ENCODE measurements at regions not wholly inside any gene's neighbourhood (a gene's known extent, or its start where the extent isn't known, plus 50 kb on each side); places are given as distances from the start of the nearest gene placed in this dataset.

DNA sequence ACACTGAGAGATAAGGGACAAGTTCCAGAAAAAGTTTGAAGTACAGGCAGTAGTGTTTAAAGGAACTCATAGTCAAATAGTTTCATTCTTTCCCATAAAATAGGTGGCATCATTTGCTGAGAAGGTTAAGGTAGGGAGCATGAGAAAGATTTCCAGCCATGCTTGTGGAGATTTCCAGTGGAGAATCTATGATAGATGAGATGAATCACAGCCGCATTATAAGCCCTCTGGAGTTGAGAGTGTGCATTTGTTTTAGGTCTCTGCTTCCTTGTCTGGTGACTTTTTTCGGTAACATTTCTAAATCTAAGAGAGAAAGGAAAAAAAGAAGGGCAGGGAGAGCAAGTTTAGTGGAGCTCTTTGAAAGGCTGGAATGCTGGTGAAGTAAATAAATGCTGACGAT, 108.7 kb downstream of the DISP1 start:
- CTCF ChIA-PET, result no interaction called here
- FAIRE-seq, result no peak
- 82% methylated on average over 3 of the region's 3 CpGs for WGBS (ENCODE audit: missing lambda C conversion rate)

DNA sequence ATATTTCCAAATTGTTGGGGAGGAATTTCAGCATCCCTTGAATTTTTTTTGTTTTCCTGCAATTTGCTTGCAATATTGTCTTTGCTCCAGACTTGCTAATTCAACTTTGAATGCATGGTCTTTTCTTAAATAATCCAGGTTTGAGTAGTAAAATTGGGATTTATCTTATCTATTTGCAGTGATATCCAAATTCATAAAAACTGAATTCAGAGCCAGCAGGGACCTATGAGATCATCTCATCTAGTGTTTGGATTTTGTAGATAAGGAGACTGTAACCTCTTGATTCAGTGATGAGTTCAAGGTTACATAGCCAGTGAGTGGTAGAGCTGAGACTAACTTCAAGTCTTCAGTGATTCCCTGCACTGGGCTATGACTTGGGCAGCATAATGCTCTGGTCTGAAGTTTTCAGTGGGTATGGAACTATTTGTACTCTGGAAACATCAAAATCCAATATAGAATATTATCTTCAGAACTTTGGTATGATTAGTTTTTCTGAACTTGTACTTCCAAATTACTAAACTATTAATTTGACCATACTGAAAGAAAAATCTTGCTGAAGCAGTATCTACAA, 109.4 kb downstream of the DISP1 start:
- no peak for DNase-seq (ENCODE audit: low read depth in 1 of 2, low spot score in 1 of 2)
- Histone ChIP-seq H3K4me2 (no peak overlapping the region), H3K4me3 (no peak overlapping the region), H3K9me3 (no peaks in the 10 kb centered on the region), H3K27ac (no peak overlapping the region), H3K4me1 (no peaks in the 10 kb centered on the region)
- TF ChIP-seq JUN (IDR thresholded peaks at IDR 0.05) (no peak), NR3C1 (IDR thresholded peaks at IDR 0.05) (no peak)
- no peak for FAIRE-seq
- CTCF ChIA-PET, result no interaction called here
- POLR2A ChIA-PET, result no interaction called here
- ATAC-seq, result no peak

More for the DNA sequence above, 108.7 kb downstream of the DISP1 start:
- no peaks in the 10 kb centered on the region for H3K9me3 ChIP-seq
- H3K4me1 ChIP-seq, result no peaks in the 10 kb centered on the region
- POLR2A ChIA-PET, result no interaction called here
- no peak for ATAC-seq
- DNase-seq (ENCODE audit: low read depth in 1 of 2, low spot score in 1 of 2), result no peak
- TF ChIP-seq HOXA7 (CRISPR knock-in tag; IDR thresholded peaks at IDR 0.05), result no peak
- TF ChIP-seq, protein P1, sequence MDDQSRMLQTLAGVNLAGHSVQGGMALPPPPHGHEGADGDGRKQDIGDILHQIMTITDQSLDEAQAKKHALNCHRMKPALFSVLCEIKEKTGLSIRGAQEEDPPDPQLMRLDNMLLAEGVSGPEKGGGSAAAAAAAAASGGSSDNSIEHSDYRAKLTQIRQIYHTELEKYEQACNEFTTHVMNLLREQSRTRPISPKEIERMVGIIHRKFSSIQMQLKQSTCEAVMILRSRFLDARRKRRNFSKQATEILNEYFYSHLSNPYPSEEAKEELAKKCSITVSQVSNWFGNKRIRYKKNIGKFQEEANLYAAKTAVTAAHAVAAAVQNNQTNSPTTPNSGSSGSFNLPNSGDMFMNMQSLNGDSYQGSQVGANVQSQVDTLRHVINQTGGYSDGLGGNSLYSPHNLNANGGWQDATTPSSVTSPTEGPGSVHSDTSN (IDR thresholded peaks at IDR 0.05), result no peak
- TF ChIP-seq NR3C1 (IDR thresholded peaks at IDR 0.05), result no peak
- TF ChIP-seq, protein P2, sequence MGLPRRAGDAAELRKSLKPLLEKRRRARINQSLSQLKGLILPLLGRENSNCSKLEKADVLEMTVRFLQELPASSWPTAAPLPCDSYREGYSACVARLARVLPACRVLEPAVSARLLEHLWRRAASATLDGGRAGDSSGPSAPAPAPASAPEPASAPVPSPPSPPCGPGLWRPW (IDR thresholded peaks at IDR 0.05), result no peak
- TF ChIP-seq ZC3H11A (IDR thresholded peaks at IDR 0.05), result no peak
- TF ChIP-seq, protein P3, sequence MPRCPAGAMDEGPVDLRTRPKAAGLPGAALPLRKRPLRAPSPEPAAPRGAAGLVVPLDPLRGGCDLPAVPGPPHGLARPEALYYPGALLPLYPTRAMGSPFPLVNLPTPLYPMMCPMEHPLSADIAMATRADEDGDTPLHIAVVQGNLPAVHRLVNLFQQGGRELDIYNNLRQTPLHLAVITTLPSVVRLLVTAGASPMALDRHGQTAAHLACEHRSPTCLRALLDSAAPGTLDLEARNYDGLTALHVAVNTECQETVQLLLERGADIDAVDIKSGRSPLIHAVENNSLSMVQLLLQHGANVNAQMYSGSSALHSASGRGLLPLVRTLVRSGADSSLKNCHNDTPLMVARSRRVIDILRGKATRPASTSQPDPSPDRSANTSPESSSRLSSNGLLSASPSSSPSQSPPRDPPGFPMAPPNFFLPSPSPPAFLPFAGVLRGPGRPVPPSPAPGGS (IDR thresholded peaks at IDR 0.05), result no peak
- no peak for TF ChIP-seq TP53 (CRISPR knock-in tag; IDR thresholded peaks at IDR 0.05)
- no peak for TF ChIP-seq PHF8 (IDR thresholded peaks at IDR 0.05; ENCODE audit: borderline replicate concordance, low read depth)
- TF ChIP-seq, protein P4, sequence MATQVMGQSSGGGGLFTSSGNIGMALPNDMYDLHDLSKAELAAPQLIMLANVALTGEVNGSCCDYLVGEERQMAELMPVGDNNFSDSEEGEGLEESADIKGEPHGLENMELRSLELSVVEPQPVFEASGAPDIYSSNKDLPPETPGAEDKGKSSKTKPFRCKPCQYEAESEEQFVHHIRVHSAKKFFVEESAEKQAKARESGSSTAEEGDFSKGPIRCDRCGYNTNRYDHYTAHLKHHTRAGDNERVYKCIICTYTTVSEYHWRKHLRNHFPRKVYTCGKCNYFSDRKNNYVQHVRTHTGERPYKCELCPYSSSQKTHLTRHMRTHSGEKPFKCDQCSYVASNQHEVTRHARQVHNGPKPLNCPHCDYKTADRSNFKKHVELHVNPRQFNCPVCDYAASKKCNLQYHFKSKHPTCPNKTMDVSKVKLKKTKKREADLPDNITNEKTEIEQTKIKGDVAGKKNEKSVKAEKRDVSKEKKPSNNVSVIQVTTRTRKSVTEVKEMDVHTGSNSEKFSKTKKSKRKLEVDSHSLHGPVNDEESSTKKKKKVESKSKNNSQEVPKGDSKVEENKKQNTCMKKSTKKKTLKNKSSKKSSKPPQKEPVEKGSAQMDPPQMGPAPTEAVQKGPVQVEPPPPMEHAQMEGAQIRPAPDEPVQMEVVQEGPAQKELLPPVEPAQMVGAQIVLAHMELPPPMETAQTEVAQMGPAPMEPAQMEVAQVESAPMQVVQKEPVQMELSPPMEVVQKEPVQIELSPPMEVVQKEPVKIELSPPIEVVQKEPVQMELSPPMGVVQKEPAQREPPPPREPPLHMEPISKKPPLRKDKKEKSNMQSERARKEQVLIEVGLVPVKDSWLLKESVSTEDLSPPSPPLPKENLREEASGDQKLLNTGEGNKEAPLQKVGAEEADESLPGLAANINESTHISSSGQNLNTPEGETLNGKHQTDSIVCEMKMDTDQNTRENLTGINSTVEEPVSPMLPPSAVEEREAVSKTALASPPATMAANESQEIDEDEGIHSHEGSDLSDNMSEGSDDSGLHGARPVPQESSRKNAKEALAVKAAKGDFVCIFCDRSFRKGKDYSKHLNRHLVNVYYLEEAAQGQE (IDR thresholded peaks at IDR 0.05), result no peak
- no peak for TF ChIP-seq MAZ (IDR thresholded peaks at IDR 0.05; ENCODE audit: borderline replicate concordance, low read depth, low read length)
- TF ChIP-seq POLR2A (IDR thresholded peaks at IDR 0.05; ENCODE audit: low read length), result no peak
- TF ChIP-seq, protein P5, sequence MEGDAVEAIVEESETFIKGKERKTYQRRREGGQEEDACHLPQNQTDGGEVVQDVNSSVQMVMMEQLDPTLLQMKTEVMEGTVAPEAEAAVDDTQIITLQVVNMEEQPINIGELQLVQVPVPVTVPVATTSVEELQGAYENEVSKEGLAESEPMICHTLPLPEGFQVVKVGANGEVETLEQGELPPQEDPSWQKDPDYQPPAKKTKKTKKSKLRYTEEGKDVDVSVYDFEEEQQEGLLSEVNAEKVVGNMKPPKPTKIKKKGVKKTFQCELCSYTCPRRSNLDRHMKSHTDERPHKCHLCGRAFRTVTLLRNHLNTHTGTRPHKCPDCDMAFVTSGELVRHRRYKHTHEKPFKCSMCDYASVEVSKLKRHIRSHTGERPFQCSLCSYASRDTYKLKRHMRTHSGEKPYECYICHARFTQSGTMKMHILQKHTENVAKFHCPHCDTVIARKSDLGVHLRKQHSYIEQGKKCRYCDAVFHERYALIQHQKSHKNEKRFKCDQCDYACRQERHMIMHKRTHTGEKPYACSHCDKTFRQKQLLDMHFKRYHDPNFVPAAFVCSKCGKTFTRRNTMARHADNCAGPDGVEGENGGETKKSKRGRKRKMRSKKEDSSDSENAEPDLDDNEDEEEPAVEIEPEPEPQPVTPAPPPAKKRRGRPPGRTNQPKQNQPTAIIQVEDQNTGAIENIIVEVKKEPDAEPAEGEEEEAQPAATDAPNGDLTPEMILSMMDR (IDR thresholded peaks at IDR 0.05), result no peak
- TF ChIP-seq, protein P6, sequence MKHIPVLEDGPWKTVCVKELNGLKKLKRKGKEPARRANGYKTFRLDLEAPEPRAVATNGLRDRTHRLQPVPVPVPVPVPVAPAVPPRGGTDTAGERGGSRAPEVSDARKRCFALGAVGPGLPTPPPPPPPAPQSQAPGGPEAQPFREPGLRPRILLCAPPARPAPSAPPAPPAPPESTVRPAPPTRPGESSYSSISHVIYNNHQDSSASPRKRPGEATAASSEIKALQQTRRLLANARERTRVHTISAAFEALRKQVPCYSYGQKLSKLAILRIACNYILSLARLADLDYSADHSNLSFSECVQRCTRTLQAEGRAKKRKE (CRISPR knock-in tag; IDR thresholded peaks at IDR 0.05; ENCODE audit: low read depth), result no peak
- TF ChIP-seq EP300 (IDR thresholded peaks at IDR 0.05), result no peak
- no peak for TF ChIP-seq HEYL (CRISPR knock-in tag; IDR thresholded peaks at IDR 0.05)
- TF ChIP-seq ZFP36 (IDR thresholded peaks at IDR 0.05; ENCODE audit: borderline replicate concordance, partially characterized antibody), result no peak
- TF ChIP-seq TFCP2L1 (CRISPR knock-in tag; IDR thresholded peaks at IDR 0.05), result no peak
- no peak for TF ChIP-seq FOSL2 (IDR thresholded peaks at IDR 0.05)
- TF ChIP-seq FOSL2 (CRISPR knock-in tag; IDR thresholded peaks at IDR 0.05), result no peak
- no peak for TF ChIP-seq KDM5A (IDR thresholded peaks at IDR 0.05)
- TF ChIP-seq FOSB (CRISPR knock-in tag; IDR thresholded peaks at IDR 0.05), result no peak
- no peak overlapping the region for H3K4me2 ChIP-seq
- no peak overlapping the region for H3K4me3 ChIP-seq
- H3K27ac ChIP-seq, result no peak overlapping the region
